COR-L47 (cell line): ENCODE measurements at regions not wholly inside any gene's neighbourhood (a gene's known extent, or its start where the extent isn't known, plus 50 kb on each side); places are given as distances from the start of the nearest gene placed in this dataset.
A peak's percentile ranks its signal among the peaks of the same experiment; 100 is the strongest.

ENCODE experiments used
- DNase-seq: peaks from one replicate; lab custom pipeline; 2025; lab: John Stamatoyannopoulos, UW

DNA sequence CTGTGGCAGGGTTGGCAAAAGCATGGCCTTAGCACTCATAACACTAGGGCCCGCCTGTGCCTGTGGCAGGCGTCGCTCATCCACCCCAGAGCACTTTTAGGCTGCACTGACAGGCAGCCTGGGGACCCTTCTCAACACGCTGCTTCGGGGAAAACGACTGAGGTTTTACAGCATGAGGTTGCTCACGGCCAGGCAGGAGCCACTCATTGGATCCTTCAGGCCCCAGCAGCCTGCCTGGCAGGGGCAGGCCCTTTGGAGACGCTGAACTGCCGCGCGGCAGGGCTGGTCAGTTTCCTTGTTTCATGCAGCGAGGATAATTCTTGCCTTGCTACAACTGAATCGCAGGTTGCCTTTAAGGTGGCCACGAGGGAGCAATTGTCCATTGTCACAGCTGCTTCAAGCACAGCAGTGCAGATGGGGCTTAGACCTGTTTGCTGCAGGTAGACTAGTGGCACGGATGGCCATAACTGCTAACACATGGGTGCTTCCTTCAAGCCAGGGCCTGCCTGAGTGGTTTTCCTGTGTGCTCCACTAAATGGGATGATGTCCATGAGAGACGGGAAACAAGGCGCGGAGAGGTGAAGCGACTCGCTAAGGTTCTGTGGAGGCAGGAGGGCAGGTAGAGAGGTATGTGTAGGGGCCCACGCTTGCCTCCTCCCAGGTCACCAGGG is 49.9 kb upstream of the HS6ST1 start:
- DNase-seq, result no peak

DNA sequence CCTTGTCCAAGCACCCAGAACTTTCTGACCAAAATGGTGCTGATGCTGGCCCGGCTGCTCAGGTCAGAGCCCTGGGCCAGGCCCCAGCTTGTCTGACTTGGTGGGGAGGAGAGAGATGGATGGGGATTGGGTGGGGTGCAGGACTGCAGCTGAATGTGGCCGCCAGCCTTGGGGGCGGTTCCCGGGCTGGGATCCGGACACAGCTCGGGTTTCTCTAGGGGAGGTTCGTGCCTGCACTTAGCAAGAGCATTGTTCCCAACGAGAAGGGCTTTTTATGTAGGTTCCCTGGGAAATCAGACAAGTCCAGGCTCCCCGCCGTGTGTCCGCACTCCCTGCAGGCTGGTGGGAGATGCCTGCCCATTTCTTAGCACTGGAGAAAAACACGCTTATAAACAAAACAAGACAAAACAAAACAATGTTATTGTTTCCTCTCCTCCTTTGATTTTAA is 50.5 kb upstream of the HS6ST1 start:
- peak; percentile 9 for DNase-seq

DNA sequence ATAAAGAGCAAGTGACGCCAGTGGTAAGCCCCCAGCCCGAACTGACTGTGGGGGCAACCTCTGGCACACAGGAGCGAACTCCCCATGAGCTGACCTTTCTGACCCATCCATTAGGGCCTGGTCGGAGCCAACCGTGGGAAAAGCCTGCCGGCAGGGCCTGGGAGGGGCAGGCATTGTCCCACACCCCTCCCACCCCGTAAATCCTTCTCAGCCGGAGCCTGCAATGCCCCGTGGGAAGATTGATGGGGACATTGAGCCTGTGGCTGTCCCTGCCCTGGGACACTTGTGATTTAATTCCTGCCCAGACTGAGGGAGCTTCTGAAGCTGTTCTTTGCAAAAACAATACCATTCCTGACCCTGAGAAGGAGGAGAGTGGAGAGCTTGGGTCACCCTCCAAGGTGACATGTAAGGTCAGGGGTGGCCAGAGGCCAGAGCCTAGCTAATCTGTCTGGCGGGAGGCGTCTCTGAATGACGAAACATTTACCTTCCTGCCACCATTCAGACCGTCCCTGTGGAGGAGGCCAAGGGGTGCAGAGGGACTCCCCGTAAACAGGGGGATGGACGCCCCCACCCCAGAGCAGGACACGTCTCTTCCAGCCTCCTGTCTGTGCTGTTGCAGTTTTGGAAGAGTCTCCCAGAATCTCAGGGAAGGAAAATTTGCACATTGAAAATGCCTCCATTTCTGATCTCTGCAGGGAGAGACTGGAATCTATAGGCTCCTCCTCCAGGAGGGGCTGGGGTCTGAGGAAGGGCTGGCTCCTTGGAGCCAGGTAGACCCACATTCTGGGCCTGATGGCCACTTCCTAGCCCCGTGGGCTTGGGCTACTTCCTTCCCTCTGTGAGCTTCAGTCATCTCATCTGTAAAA is 51.2 kb upstream of the HS6ST1 start:
- DNase-seq, result no peak

DNA sequence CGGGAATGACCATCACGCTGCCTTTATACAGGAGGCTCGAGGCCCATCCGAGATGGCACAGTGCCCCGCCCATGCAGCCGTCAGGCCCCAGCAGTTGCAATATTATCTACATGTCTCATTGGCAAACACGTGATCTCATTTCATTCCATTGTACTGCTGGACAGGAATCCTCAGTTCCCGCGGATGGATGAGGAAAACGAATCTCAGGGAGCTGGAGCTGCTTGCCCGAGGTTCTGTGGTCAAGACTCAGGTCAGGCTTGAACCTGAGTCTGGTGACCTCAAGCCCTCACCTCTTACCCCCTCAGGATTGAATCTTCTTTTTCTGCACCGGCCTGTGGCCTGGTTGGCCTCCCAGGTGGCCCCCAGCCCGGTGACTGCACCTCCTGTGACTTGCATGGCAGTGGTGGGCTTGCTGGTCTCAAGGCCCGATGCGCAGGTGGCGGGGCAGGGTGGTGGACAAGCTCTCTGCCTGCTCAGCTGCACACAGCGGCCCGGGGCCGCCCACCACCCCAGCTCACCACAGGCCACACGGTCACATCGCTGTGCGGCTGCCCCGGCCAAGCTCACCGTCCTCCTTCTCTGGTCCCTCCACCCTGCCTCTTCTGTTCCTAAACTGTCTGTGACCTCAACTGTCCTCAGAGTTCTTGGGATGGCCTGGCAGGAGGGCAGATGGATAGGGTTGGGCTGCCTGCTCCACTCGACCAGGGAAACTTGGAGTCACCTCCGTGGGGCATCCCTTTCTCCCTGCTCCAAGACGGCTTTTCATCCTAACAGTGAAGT is 52.0 kb upstream of the HS6ST1 start:
- no peak for DNase-seq

DNA sequence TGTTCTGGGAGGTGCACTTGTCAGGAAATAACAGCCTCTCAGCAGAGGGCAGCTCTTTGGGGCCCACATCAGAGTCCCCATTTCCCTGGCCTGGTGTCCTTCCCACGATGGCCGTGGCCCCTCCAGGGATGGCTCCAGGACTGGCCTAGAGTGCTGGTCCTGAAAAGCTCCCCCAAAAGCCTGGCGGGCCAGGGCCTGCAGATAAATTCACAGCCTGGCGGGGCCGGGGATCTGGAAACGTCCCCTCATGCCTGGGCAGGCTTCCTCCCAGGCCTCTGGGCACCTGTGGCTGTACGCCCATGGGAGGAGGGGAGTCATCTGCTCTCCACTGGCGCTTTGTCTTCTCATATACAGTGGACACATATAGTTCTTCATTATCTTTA is 52.6 kb upstream of the HS6ST1 start:
- DNase-seq, result no peak

DNA sequence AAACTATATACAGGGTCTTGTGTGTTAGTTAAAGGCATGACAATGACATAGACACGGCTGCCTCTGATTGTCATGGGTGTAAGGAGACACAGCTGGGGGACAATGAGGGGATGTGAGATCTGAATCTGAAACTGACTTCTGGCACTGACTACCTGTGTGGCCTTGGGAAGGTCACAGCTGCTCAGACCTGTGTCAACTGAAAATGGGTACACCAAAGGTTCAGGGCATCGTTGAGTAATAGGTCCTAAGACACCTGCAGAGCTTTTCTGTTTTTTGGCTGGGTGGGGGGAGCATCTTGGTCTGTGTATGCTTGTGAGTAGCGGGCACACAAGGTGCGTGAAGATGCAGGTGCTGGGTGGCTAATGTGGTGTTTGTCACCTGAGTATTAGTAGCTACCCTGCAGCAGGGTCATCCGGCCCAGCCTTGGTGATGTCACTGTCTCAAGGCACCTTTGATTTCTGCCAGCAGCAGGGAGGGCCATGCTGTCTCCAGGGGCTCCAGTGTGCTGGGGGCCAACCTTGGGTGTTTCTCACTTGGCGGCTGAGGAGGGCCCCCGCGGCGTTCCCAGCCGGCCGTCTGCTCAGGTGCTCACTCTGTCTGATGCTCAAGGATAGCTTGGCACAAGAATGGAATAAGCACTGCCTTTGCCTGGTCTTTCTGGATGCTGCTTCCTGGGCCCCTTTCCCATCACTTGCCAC is 53.1 kb upstream of the HS6ST1 start:
- no peak for DNase-seq

DNA sequence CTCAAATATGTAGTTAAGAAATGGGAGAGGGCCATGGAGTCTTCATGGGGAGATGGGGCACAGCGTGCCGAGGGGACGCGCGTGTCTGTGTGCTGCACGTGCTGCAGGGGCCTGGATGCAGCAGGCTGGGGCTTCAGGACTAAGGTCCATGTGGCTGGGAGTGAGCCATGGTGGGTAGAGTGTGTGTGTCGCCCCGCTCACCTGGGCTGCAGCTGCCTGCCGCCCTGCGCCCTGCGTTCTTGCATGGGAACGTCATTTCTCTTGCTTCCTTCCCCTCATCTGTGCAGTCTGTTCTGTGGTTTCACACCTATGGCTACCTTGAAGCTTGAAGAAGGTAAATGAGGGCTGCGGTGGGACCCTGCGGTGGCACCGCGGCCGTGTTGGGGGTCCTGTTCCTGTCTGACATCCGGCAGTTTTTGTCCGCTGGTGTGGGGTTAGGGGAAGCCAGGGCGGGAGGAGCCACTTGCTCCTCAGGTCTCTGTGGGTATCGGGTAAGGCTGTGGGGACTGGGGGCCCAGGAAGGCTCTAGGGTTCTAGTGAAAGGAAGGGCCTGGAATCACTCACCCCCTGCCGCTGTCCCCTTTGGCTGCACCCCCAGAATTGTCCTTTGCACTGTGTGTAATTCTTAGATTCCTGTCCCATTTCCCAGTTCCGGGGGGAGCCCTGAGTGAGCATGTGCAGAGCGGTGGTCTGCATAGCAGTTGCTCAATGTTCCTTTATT is 54.1 kb upstream of the HS6ST1 start:
- no peak for DNase-seq

DNA sequence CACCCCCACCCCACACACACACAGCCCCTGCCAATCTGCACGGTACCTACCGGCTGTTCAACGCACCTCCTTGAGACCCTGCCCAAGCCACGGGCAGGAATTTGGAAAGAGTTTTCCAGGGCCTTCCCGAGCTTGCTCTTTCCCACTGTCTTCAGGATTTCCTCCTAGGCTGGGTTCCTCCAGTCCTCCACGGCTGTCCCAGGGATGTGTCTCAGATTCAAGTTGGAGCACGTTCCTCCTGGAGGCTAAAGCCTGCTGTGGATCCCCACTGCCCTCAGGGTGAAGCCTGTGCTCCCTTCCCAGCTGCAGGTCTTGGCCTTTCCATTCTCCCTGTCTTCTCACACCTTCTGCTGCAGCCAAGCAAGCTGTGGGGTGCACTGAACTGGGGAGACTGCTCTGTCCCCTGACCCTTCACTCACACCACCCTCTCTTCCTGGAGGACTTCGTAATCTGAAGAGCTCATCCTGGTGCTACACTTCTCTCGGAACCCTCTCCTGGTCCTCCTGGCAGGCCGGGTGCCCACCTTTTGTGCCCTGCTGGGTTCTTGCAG is 54.9 kb upstream of the HS6ST1 start:
- DNase-seq, result no peak

DNA sequence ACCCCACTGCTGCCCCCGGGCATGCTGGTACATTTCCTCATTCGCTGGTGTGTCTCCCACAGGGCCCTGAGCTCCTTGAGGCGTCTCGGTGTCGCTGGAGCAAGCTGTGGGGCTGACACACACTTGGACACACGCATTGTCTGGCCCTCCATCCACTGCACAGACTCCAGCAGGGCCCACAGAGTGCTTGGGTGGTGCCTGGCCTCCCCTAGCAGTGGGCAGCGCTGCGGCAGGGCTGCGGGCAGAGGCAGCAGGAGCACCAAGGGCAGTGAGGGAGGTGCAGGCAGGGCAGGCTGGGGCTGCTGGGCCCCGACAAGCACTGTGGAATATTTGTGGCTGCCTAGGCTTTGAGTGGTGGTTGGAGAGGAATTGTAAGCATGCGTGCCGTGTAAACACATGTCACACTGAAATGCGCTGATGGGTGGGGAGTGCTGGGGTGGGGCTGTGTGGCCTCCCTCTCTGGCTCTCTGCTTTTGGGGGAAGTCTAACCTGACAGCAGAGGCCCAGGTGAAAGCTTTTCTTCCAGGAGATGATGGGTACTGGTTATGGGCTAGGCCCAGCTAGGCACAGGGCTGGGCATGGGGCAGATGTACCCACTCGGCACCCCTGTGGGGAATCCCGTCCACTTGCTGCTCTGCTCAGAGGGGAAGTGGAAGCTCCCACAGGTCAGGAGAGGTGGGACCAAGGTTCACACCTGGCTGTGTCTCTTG is 55.5 kb upstream of the HS6ST1 start:
- DNase-seq, result no peak

DNA sequence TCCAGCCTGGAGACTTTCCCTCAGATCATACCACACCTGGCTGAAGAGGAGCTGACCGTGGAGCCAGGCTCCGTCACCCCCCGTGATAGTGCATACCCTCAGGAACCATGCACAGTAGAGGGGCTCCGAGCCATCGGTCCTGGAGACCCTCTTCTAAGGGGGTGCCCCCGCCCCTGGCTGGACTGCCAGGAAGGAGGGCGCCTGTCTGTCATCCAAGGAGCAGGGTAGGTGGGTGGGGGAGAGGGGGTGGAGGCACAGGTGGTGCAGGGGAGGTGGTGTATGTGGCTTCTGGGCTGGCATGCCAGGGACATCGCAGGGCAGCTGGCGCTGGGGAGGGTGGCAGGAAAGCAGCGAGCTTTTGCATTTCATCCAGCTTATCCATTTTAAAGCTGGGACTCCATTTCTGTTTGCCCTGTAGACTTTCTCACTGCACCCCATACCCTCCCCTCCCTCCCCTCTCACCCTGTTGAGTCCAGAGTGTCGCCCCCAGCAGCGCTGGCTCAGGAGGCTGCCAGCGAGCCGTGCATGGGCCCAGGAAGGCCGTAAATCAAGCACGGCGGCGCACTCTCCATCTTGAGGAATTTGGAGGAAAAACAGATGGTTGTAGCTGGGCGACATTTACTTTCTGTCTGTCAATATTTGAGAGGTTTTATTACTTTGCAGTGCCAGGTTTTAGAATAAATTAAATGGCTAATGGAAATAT is 56.2 kb upstream of the HS6ST1 start:
- DNase-seq, result no peak

DNA sequence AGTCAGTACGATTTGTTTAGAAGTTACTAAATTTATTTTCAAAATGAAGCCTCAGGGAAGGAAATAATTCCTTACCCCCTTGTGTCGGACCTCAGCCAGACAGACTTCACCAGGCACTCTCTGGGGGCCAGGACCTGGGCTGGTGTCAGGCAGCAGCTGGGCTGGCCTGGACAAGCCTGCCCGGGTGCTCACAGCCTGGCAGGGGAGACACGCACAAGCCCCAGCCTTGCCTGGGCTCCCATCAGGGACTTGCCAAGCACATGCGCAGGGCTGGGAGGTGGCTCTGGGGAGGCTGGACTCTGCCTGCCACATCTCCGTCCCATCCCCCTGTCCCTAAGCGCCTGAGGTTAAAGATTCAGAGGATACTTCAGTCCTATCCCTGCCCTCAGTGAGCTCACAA is 56.8 kb upstream of the HS6ST1 start:
- no peak for DNase-seq

DNA sequence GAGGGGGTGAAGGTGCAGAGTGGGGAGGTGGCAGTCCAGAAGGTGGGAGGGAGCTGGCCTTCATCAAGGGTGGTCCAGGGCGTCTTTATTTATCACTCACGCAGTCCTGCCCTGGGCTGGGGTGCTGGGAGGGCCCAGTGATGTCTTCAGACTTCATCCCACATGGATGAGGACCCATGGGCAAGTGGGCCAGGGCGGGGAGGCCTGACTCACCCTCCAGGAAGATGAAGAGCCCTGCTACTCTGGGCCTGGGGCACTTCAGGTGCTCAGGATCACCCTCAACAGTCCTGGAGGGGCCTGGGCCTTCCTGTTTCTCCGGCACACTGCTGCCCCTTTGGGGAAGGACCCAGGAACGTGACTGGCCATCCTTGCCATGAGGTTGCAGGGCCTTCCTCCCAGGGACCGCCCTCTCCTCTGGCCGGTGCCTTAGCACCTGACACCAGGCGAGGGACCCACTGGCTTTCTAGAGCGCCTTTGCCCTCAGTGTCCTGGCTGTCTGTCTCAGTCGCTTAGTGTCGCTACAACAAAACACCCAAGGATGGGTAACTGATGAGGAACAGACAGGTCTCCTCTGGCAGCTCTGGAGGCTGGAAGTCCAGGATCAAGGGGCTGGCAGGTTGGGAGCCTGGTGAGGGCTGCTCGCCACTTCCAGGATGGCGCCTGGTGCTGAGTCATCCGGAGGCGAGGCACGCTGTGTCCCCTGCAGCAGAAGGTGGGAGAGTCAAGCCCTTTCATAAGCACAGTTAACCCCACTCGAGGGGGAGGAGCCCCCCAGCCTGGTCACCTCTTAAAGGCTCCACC is 57.8 kb upstream of the HS6ST1 start:
- DNase-seq, result no peak

DNA sequence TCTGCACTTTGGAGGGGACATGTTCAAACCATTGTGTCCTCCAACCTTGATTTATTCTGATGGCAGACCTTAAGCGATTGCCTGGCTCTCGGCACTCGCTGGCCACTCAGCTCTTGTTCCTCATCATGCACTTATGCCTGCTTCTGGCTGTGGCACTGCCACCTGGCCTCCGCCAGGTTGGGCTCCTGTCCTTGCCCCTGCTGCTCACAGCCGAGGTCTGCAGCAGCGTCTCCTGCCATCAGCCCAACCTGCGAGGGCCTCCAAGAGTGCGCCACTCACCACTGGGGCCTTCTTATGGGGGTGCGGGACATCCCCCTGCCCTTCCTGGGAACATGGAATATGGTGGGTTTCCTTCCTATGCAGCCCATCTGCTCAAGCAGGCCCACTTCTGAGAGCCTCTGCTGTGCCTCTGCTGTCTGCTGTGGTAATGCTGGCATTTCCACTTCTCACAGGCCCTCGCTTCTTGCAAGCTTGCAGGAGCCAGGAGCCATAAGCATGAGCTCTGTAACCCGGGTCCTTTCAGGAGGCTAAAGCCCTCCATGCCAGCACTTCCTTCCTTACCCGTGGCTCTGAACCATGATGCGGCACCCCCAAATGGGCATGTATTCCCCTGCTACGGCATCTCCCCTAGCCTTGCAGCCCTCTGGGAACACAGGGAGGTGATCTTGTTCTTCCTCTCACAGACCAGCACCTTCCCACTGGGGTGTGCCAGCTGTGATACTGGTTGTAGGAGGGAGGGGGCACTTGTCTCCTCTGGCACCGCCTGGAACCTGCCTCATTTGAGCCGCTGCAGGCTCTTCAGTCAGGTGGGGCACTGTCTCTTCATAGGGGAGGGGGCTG is 58.6 kb upstream of the HS6ST1 start:
- no peak for DNase-seq

DNA sequence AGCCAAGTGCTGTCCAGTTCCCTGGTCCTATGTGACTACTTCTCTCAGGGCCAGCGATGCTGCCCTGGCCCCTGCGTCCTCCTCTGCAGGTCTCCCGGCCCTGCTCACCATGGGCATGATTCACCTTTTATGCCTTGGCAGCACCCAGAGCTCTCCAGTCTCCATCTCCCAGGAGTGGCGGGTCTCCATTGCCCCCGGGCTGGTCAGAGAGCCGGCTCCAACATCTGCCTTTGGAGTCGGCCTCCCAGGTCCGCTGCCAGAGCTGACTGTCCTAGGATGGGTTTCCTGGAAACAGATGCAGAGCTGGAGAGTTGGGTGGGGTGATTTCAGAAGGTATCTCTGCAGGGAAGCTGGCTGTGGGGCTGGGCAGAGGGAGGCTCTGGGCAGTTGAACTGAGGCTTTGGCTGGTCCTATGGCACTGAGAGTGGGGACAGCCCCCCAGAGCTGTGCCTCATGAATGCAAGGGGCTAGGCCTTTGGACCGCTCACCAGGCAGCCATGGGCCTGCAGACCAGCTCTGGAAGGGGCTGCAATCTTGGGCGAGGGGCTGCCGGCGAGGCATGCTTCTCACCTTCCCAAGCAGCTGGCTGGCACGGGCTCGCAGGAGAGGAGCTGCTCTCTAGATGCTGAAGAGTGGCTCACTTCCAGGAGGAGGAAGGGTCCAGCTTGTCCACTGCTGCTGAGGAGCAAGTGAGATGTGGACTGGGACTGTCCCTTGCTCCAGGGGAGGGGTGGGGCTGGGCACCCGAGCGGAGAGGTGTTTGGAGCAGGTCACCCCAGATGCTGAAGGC is 59.8 kb upstream of the HS6ST1 start:
- DNase-seq, result no peak

DNA sequence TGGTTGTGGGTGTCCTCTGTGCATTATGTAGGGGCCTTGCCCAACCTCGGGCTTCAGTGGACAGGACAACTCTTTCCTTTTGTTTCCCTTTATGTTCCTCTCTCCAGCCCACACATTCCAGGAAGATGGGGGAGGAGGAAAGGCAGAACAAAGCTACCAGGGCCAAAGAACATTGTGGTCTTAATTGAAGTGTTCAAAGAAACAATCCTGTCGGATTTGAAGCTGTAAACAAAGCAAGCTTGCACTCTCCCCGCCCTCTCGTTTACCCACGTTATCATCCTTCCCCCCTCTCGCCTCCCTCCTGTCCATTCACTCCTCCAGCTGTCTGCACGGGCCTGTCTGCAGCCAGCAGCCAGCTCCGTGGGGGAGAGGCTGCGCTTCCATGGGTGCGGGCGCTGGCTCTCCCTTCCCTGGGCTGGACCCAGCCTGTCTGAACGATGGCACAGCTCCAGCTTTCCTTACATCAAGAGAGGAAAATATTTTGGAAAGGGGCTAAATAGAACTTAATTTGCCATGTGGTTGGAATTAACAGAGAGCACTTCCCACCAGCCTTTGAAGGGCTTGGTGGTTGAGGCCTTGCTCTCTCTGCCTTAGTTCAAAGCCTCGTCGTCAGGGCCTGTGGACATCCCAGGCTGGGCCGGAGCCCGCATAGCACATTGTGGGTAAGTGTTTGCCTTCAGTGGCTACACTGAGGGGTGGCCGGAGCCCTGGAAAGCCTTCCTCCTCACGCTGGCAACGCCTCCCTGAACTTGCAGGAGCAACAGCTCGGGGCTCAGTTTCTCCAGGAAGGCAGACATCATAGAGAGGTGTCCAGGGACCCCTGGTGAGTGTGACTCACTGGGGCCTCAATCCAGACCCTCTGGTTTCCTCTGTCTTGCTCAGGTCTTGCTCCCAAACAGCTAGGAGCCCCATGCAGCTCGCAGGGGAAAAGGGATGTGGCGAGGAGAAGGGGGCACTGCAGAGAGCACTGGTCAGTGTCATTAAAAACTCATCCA is 60.6 kb upstream of the HS6ST1 start:
- DNase-seq, result peak; percentile 81
